Lower leg skin (tissue), 3 donors: ENCODE measurements at regions not wholly inside any gene's neighbourhood (a gene's known extent, or its start where the extent isn't known, plus 50 kb on each side); places are given as distances from the start of the nearest gene placed in this dataset.

ENCODE experiments used
- CTCF ChIP-seq, 3 donors: fragments of 450-650 bp; IDR thresholded peaks; one replicate each; pipeline ENCODE4 v1.5.1; 2016; ENCODE audit warnings: antibody characterized with exemption in 3 of 3, mild to moderate bottlenecking in 3 of 3, moderate library complexity in 2 of 3
- POLR2A ChIP-seq, 2 donors: fragments of 450-650 bp; IDR thresholded peaks; one replicate each; pipeline ENCODE4 v1.6.1; 2016 to 2017; ENCODE audit warnings: antibody characterized with exemption in 2 of 2, mild to moderate bottlenecking in 1 of 2, moderate library complexity in 1 of 2

DNA sequence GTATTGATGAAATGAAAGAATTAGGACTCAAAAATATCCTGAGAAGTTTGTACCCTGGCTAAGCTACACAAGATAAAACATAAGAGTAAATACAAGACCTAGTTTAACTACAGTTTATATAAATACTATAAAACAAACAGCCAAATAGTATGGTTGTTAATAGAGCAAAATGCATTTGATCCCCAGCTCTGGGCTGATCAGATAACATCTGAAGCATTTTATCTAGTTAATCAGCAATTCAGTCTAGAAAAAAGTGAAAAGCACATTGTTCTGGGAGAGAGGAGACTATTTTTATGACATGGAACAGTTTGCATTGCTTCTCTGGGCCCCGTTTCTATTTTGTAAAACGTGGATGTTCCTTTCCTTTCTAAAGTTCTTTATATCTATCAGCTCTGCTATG is 139.6 kb upstream of the RORB start:
- TF ChIP-seq CTCF (IDR thresholded peaks at IDR 0.05), result no peak
- no peak for TF ChIP-seq POLR2A (IDR thresholded peaks at IDR 0.05)
